HepG2 (cell line): ENCODE measurements at regions not wholly inside any gene's neighbourhood (a gene's known extent, or its start where the extent isn't known, plus 50 kb on each side); places are given as distances from the start of the nearest gene placed in this dataset.
A peak's percentile ranks its signal among the peaks of the same experiment; 100 is the strongest.

ENCODE experiments used
- ATAC-seq: fragments of 200-7000 bp; cut with Tn5 transposase; 3 replicates; pipeline ENCODE4 v1.9.1; 2020; ENCODE audit warnings: mild to moderate bottlenecking, moderate library complexity
- BruUV-seq: library from RNA; stranded (reverse); fragments of 400-500 nt; replicated peaks from 2 replicates; lab custom pipeline; 2021; lab: Mats Ljungman, UMichigan
- CTCF ChIA-PET: fragments of 300-600 bp; formaldehyde crosslinking; extraction: SDS; loops from one replicate; lab custom pipeline; 2021; ENCODE audit warnings: low total read pairs, inconsistent platforms, low intra/inter-chr PET ratio; lab: Yijun Ruan, JAX
- POLR2A ChIA-PET: fragments of 350-600 bp; sonication (Branson Sonifier 250); formaldehyde crosslinking; loops from one replicate; lab custom pipeline; 2020; ENCODE audit warnings: antibody characterized with exemption, inconsistent platforms; lab: Yijun Ruan, JAX
- DNase-seq: peaks from one replicate; pipeline ENCODE4 v3.0.0-alpha.2; 2015; ENCODE audit warnings: low spot score
- FAIRE-seq: peaks from 3 replicates; lab custom pipeline; 2011; peaks lifted over from hg19 to GRCh38; lab: Jason Lieb, UNC
- H2AFZ ChIP-seq: one replicate; pipeline ENCODE4 v1.6.1; 2011; ENCODE audit warnings: low read length, inconsistent platforms
- H3K27ac ChIP-seq: fragments of 300-600 bp; 3 replicates; pipeline ENCODE4 v1.8.0; 2011; ENCODE audit warnings: mixed run types, mild to moderate bottlenecking, mixed read lengths, low read length, inconsistent platforms; ENCODE audit not compliant: insufficient read depth; ENCODE audit errors: extremely low read length
- H3K27me3 ChIP-seq, 2 experiments: fragments of 200-600 bp in 1 of 2; 2 replicates in 1 of 2; 3 replicates in 1 of 2; pipeline versions ENCODE4 v1.6.0 to v1.8.0; 2011; ENCODE audit warnings: low read length in 2 of 2, mild to moderate bottlenecking in 2 of 2, moderate library complexity in 2 of 2, inconsistent platforms in 1 of 2; ENCODE audit not compliant: insufficient read depth in 2 of 2, control insufficient read depth in 1 of 2
- H3K36me3 ChIP-seq, 2 experiments: fragments of 200-600 bp in 1 of 2; replicated peaks in 1 of 2; 2 replicates in 1 of 2; 3 replicates in 1 of 2; pipeline versions ENCODE4 v1.5.1 to v1.8.0; 2011; ENCODE audit warnings: low read length in 2 of 2, inconsistent platforms in 1 of 2; ENCODE audit not compliant: insufficient read depth in 2 of 2, control insufficient read depth in 1 of 2
- H3K4me1 ChIP-seq: 2 replicates; pipeline ENCODE4 v1.5.1; 2012; ENCODE audit warnings: low read length, inconsistent platforms; ENCODE audit not compliant: insufficient read depth
- H3K4me2 ChIP-seq: 2 replicates; pipeline ENCODE4 v1.6.0; 2011; ENCODE audit warnings: low read depth, low read length, inconsistent platforms
- H3K4me3 ChIP-seq, 3 experiments: fragments of 200-600 bp in 1 of 3; sonication (generic), shearing (Covaris generic) in 1 of 3; replicated peaks in 1 of 3; 2 replicates each; pipeline ENCODE4 v1.5.1; 2011 to 2016; ENCODE audit warnings: low read length in 3 of 3, inconsistent platforms in 2 of 3, low read depth in 2 of 3, mild to moderate bottlenecking in 2 of 3, control low read depth in 1 of 3, mixed read lengths in 1 of 3; ENCODE audit not compliant: insufficient read depth in 1 of 3
- H3K79me2 ChIP-seq: one replicate; pipeline ENCODE4 v1.6.1; 2011; ENCODE audit warnings: low read length, inconsistent platforms; ENCODE audit not compliant: insufficient read depth
- H3K9ac ChIP-seq: 2 replicates; pipeline ENCODE4 v1.6.0; 2011; ENCODE audit warnings: mild to moderate bottlenecking, low read depth, low read length, inconsistent platforms; ENCODE audit not compliant: insufficient read depth
- H3K9me3 ChIP-seq: 2 replicates; pipeline ENCODE4 v1.5.1; 2012; ENCODE audit warnings: mild to moderate bottlenecking, low read length
- H4K20me1 ChIP-seq: 2 replicates; pipeline ENCODE4 v1.6.0; 2011; ENCODE audit warnings: inconsistent platforms, mild to moderate bottlenecking, low read length, moderate library complexity; ENCODE audit not compliant: insufficient read depth
- CEBPB ChIP-seq: IDR thresholded peaks from 2 replicates; pipeline ENCODE4 v1.6.1; 2011; ENCODE audit warnings: low read depth, low read length, improper control_type of control experiment, borderline replicate concordance
- CHD4 ChIP-seq: fragments of 200-600 bp; sonication (generic); IDR thresholded peaks from 2 replicates; pipeline ENCODE4 v1.7.0; 2017; ENCODE audit warnings: mild to moderate bottlenecking, low read length, borderline replicate concordance
- GATAD1 ChIP-seq: IDR thresholded peaks from 2 replicates; pipeline ENCODE4 v1.6.1; 2016; ENCODE audit warnings: missing genetic modification reagents, missing compliant biosample characterization
- KDM3A ChIP-seq: IDR thresholded peaks from 2 replicates; pipeline ENCODE4 v1.6.1; 2018; ENCODE audit warnings: low read depth, missing compliant biosample characterization
- KMT2A ChIP-seq: sonication (generic); formaldehyde crosslinking; IDR thresholded peaks from 2 replicates; pipeline ENCODE4 v1.4.0; 2020; ENCODE audit warnings: missing genetic modification reagents
- MIER3 ChIP-seq: IDR thresholded peaks from 2 replicates; pipeline ENCODE4 v1.6.1; 2016; ENCODE audit warnings: missing compliant biosample characterization, borderline replicate concordance
- NFYB ChIP-seq: sonication (generic); formaldehyde crosslinking; IDR thresholded peaks from 2 replicates; pipeline ENCODE4 v1.4.0; 2020; ENCODE audit warnings: missing genetic modification reagents
- NFYC ChIP-seq: IDR thresholded peaks from 2 replicates; pipeline ENCODE4 v1.6.1; 2016; ENCODE audit warnings: missing genetic modification reagents, missing compliant biosample characterization
- RAD51 ChIP-seq: fragments of 450-650 bp; IDR thresholded peaks from 2 replicates; pipeline ENCODE4 v1.6.1; 2016; ENCODE audit warnings: borderline replicate concordance
- TOPORS ChIP-seq: sonication (generic); formaldehyde crosslinking; IDR thresholded peaks from 2 replicates; pipeline ENCODE4 v1.8.0; 2023; ENCODE audit warnings: mild to moderate bottlenecking, missing genetic modification reagents
- ZBTB7B ChIP-seq: sonication (generic); formaldehyde crosslinking; IDR thresholded peaks from 2 replicates; pipeline ENCODE4 v1.4.0; 2020; ENCODE audit warnings: missing genetic modification reagents
- ZFY ChIP-seq: sonication (generic); formaldehyde crosslinking; IDR thresholded peaks from 2 replicates; pipeline ENCODE4 v1.4.0; 2020; ENCODE audit warnings: missing genetic modification reagents
- ZKSCAN1 ChIP-seq: fragments of 150-350 bp; IDR thresholded peaks from 2 replicates; pipeline ENCODE4 v1.6.1; 2014; ENCODE audit warnings: low read length
- ZNF33B ChIP-seq: sonication (generic); formaldehyde crosslinking; IDR thresholded peaks from 2 replicates; pipeline ENCODE4 v1.5.1; 2020; ENCODE audit warnings: mild to moderate bottlenecking, missing genetic modification reagents
- ZNF547 ChIP-seq: sonication (generic); formaldehyde crosslinking; IDR thresholded peaks from 2 replicates; pipeline ENCODE4 v1.5.1; 2020; ENCODE audit warnings: mild to moderate bottlenecking, missing genetic modification reagents
- ZNF768 ChIP-seq: sonication (generic); formaldehyde crosslinking; IDR thresholded peaks from 2 replicates; pipeline ENCODE4 v1.4.0; 2020; ENCODE audit warnings: missing genetic modification reagents
- WGBS: methylation state at CpG from one replicate; pipeline ENCODE4 v1.1.6; 2017; ENCODE audit warnings: low lambda C conversion rate; 5-methylcytosine and 5-hydroxymethylcytosine counted together
- in situ Hi-C: cut with HindIII; loops from 2 replicates; pipeline ENCODE4 v1.10.0; 2017; ENCODE audit warnings: low pct_unique_long_range_greater_than_20kb; ENCODE audit not compliant: extremely low pct_ligation_motif_present
- intact Hi-C: fragments of 100-400 bp; cut with micrococcal nuclease; formaldehyde crosslinking; loops from one replicate; pipeline ENCODE4 v1.10.0; 2022; ENCODE audit not compliant: unreplicated experiment
- TF ChIP-seq, protein P1 (sequence below): sonication (generic); formaldehyde crosslinking; IDR thresholded peaks from 2 replicates; pipeline ENCODE4 v1.5.1; 2020; ENCODE audit warnings: missing genetic modification reagents, mild to moderate bottlenecking, borderline replicate concordance

DNA sequence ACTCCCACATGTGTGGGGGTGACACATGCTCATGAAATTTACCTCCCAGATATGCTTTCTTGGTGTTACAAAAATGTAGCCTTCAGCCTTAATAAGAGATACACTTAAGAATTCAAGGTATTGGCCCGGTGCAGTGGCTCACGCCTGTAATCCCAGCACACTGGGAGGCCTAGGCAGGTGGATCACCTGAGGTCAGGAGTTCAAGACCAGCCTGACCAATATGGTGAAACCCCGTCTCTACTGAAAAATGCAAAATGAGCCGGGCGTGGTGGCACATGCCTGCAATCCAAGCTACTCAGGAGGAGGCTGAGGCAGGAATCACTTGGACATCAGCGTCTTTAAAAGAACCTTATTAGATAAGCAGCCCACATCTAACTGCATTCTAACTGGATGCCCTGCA, 614.3 kb upstream of the CDH4 start:
- no TSS peak for BruUV-seq
- ChIA-PET POLR2A (no interaction called here), CTCF (no interaction called here)
- no peak overlapping the region for H3K4me3 ChIP-seq
- no peak for ATAC-seq
- H4K20me1 ChIP-seq, result no peaks in the 10 kb centered on the region
- intact Hi-C loops (no loop called here), in situ Hi-C loops (no loop called here)
- peaks cover 93% of the 10 kb centered on the region for H3K9me3 ChIP-seq
- FAIRE-seq, result no peak
- H3K36me3 ChIP-seq, result no peaks in the 10 kb centered on the region
- no peak overlapping the region for H3K9ac ChIP-seq
- 6% methylated on average over 6 of the region's 6 CpGs for WGBS
- no peaks in the 10 kb centered on the region for H3K27me3 ChIP-seq
- no peaks in the 10 kb centered on the region for H3K79me2 ChIP-seq
- no peak overlapping the region for H3K4me2 ChIP-seq
- H3K27ac ChIP-seq, result no peak overlapping the region
- no peak for DNase-seq
- no peaks in the 10 kb centered on the region for H3K4me1 ChIP-seq
- H2AFZ ChIP-seq, result no peak overlapping the region
- TF ChIP-seq ZBTB7B (CRISPR knock-in tag) (no peak), ZKSCAN1 (no peak), CHD4 (no peak), KMT2A (no peak), GATAD1 (CRISPR knock-in tag) (no peak), ZNF768 (CRISPR knock-in tag) (no peak), ZFY (no peak), KDM3A (no peak), MIER3 (CRISPR knock-in tag) (no peak)

GRCh38 chr20:60638430-60639098, 613.5 kb upstream of the CDH4 start:
- FAIRE-seq (no peak), DNase-seq (no peak), ATAC-seq (no peak)
- TF ChIP-seq CEBPB (0 out of 2 replicates have a peak, but pooled peaks have one; percentile 50), NFYB (CRISPR knock-in tag) (no peak), RAD51 (no peak), NFYC (CRISPR knock-in tag) (no peak), ZNF547 (CRISPR knock-in tag) (no peak), ZNF33B (CRISPR knock-in tag) (no peak), TOPORS (no peak)
- TF ChIP-seq, protein P1, sequence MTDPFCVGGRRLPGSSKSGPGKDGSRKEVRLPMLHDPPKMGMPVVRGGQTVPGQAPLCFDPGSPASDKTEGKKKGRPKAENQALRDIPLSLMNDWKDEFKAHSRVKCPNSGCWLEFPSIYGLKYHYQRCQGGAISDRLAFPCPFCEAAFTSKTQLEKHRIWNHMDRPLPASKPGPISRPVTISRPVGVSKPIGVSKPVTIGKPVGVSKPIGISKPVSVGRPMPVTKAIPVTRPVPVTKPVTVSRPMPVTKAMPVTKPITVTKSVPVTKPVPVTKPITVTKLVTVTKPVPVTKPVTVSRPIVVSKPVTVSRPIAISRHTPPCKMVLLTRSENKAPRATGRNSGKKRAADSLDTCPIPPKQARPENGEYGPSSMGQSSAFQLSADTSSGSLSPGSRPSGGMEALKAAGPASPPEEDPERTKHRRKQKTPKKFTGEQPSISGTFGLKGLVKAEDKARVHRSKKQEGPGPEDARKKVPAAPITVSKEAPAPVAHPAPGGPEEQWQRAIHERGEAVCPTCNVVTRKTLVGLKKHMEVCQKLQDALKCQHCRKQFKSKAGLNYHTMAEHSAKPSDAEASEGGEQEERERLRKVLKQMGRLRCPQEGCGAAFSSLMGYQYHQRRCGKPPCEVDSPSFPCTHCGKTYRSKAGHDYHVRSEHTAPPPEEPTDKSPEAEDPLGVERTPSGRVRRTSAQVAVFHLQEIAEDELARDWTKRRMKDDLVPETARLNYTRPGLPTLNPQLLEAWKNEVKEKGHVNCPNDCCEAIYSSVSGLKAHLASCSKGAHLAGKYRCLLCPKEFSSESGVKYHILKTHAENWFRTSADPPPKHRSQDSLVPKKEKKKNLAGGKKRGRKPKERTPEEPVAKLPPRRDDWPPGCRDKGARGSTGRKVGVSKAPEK (CRISPR knock-in tag), result no peak
- H3K27me3 ChIP-seq, result no peaks in the 10 kb centered on the region
- no peak overlapping the region for H3K4me3 ChIP-seq
- H3K4me2 ChIP-seq, result no peak overlapping the region
- no peak overlapping the region for H3K9ac ChIP-seq
- POLR2A ChIA-PET, result no interaction called here
- no peak overlapping the region for H3K27ac ChIP-seq
- no peaks in the 10 kb centered on the region for H3K79me2 ChIP-seq
- intact Hi-C loops (no loop called here), in situ Hi-C loops (no loop called here)
- H2AFZ ChIP-seq, result no peak overlapping the region
- no peaks in the 10 kb centered on the region for H3K4me1 ChIP-seq
- H3K36me3 ChIP-seq, result no peaks in the 10 kb centered on the region
- no TSS peak for BruUV-seq
- no peaks in the 10 kb centered on the region for H4K20me1 ChIP-seq
- CTCF ChIA-PET, result no interaction called here
- WGBS, result 29% methylated on average over 4 of the region's 4 CpGs
- peaks cover 93% of the 10 kb centered on the region for H3K9me3 ChIP-seq
